ENCODE measurements at regions not wholly inside any gene's neighbourhood (a gene's known extent, or its start where the extent isn't known, plus 50 kb on each side); places are given as distances from the start of the nearest gene placed in this dataset.

GRCh38 chr6:241336-241865, 50.9 kb upstream of the DUSP22 start:
- H3K4me3 Mint-ChIP-seq = no peak overlapping the region
- H3K9me3 Mint-ChIP-seq = peaks cover 3% of the 10 kb centered on the region
- H3K27ac Mint-ChIP-seq = no peak overlapping the region
- peaks cover 11% of the 10 kb centered on the region for H3K4me1 Mint-ChIP-seq
- H3K36me3 Mint-ChIP-seq = no peaks in the 10 kb centered on the region
- DNase-seq = no peak
- peaks cover 3% of the 10 kb centered on the region for H3K27me3 Mint-ChIP-seq
